ENCODE measurements at regions not wholly inside any gene's neighbourhood (a gene's known extent, or its start where the extent isn't known, plus 50 kb on each side); places are given as distances from the start of the nearest gene placed in this dataset.

GRCh38 chr3:159501029-159501428, 487.6 kb upstream of the IL12A start:
- TF ChIP-seq, protein P1, sequence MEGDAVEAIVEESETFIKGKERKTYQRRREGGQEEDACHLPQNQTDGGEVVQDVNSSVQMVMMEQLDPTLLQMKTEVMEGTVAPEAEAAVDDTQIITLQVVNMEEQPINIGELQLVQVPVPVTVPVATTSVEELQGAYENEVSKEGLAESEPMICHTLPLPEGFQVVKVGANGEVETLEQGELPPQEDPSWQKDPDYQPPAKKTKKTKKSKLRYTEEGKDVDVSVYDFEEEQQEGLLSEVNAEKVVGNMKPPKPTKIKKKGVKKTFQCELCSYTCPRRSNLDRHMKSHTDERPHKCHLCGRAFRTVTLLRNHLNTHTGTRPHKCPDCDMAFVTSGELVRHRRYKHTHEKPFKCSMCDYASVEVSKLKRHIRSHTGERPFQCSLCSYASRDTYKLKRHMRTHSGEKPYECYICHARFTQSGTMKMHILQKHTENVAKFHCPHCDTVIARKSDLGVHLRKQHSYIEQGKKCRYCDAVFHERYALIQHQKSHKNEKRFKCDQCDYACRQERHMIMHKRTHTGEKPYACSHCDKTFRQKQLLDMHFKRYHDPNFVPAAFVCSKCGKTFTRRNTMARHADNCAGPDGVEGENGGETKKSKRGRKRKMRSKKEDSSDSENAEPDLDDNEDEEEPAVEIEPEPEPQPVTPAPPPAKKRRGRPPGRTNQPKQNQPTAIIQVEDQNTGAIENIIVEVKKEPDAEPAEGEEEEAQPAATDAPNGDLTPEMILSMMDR (IDR thresholded peaks at IDR 0.05): no peak
- TF ChIP-seq POLR2A (IDR thresholded peaks at IDR 0.05): no peak
- no peak for TF ChIP-seq POLR2AphosphoS5 (IDR thresholded peaks at IDR 0.05)
